ENCODE measurements at regions not wholly inside any gene's neighbourhood (a gene's known extent, or its start where the extent isn't known, plus 50 kb on each side); places are given as distances from the start of the nearest gene placed in this dataset.

GRCh38 chr7:46321556-46322205 lies 400.6 kb upstream of the IGFBP3 start:
- TF ChIP-seq POLR2AphosphoS5 (IDR thresholded peaks at IDR 0.05; ENCODE audit: low read depth) (no peak), CTCF (conservative IDR thresholded peaks at IDR 0.05; ENCODE audit: low read depth in 2 of 2) (no peak), ETS1 (IDR thresholded peaks at IDR 0.05) (no peak), ZNF331 (CRISPR knock-in tag; IDR thresholded peaks at IDR 0.05; ENCODE audit: low read depth) (no peak), CREB1 (CRISPR knock-in tag; IDR thresholded peaks at IDR 0.05; ENCODE audit: low read depth) (no peak), REST (IDR thresholded peaks at IDR 0.05; ENCODE audit: unreplicated experiment) (no peak), EZH2 (IDR thresholded peaks at IDR 0.05; ENCODE audit: low read depth, unreplicated experiment) (no peak), EZH2phosphoT487 (IDR thresholded peaks at IDR 0.05; ENCODE audit: unreplicated experiment) (no peak), ZNF114 (CRISPR knock-in tag; IDR thresholded peaks at IDR 0.05) (no peak), JUNB (IDR thresholded peaks at IDR 0.05; ENCODE audit: unreplicated experiment) (no peak), ZNF462 (CRISPR knock-in tag; IDR thresholded peaks at IDR 0.05) (no peak)
